ENCODE measurements at regions not wholly inside any gene's neighbourhood (a gene's known extent, or its start where the extent isn't known, plus 50 kb on each side); places are given as distances from the start of the nearest gene placed in this dataset.

GRCh38 chr2:163133602-163134001 lies 295.0 kb upstream of the KCNH7 start:
- TF ChIP-seq SMC3 (IDR thresholded peaks at IDR 0.05) = no peak
- no peak for TF ChIP-seq RFX5 (IDR thresholded peaks at IDR 0.05)
- no peak for TF ChIP-seq CTCF (IDR thresholded peaks at IDR 0.05)
- TF ChIP-seq CHD4 (IDR thresholded peaks at IDR 0.05; ENCODE audit: borderline replicate concordance) = no peak
- no peak for TF ChIP-seq EP300 (IDR thresholded peaks at IDR 0.05)
- no peak for TF ChIP-seq REST (IDR thresholded peaks at IDR 0.05)
- TF ChIP-seq RAD21 (conservative IDR thresholded peaks at IDR 0.05 in 1 of 2, IDR thresholded peaks at IDR 0.05 in 1 of 2) = no peak
- TF ChIP-seq PBX3 (IDR thresholded peaks at IDR 0.05) = no peak

Measured in A549 (cell line).